Colonic mucosa (tissue), 4 donors: ENCODE measurements at regions not wholly inside any gene's neighbourhood (a gene's known extent, or its start where the extent isn't known, plus 50 kb on each side); places are given as distances from the start of the nearest gene placed in this dataset.

Experiments used
- DNase-seq: peaks from one replicate; pipeline ENCODE4 v3.0.0-alpha.2; 2020
- H3K27ac ChIP-seq: fragments of 200-600 bp; one replicate; pipeline ENCODE4 v1.8.0; 2021
- H3K27me3 ChIP-seq: fragments of 200-600 bp; one replicate; pipeline ENCODE4 v1.8.0; 2021
- H3K36me3 ChIP-seq: fragments of 200-600 bp; one replicate; pipeline ENCODE4 v1.8.0; 2021
- H3K4me1 ChIP-seq: fragments of 200-600 bp; one replicate; pipeline ENCODE4 v1.8.0; 2021; ENCODE audit warnings: mild to moderate bottlenecking
- H3K4me3 ChIP-seq: fragments of 200-600 bp; one replicate; pipeline ENCODE4 v1.8.0; 2021
- H3K9ac ChIP-seq, 2 donors: one replicate each; pipeline ENCODE4 v1.7.0; 2013; ENCODE audit warnings: control low read depth in 2 of 2, low read depth in 2 of 2, low read length in 2 of 2
- H3K9me3 ChIP-seq: fragments of 200-600 bp; one replicate; pipeline ENCODE4 v1.8.0; 2021
- CTCF ChIP-seq: fragments of 200-600 bp; IDR thresholded peaks from one replicate; pipeline ENCODE4 v1.8.0; 2022; ENCODE audit warnings: antibody characterized with exemption, mild to moderate bottlenecking
- intact Hi-C: fragments of 100-400 bp; cut with DNase I; formaldehyde crosslinking; loops from one replicate; pipeline ENCODE4 v1.14.1; 2022
- donor health status: healthy.
- donor health status: DM: no; HTN: no; CAD: no.
- donor health status: DM: no; HTN: no; CAD: no.

GRCh38 chr4:14132301-14132700, 504.8 kb upstream of the BOD1L1 start:
- no peak for TF ChIP-seq CTCF

GRCh38 chr4:14138106-14138505, 510.6 kb upstream of the BOD1L1 start:
- Histone ChIP-seq H3K9ac (no peak overlapping the region), H3K4me1 (no peaks in the 10 kb centered on the region), H3K36me3 (no peaks in the 10 kb centered on the region), H3K27me3 (no peaks in the 10 kb centered on the region), H3K9me3 (no peaks in the 10 kb centered on the region), H3K27ac (no peak overlapping the region), H3K4me3 (no peak overlapping the region)
- intact Hi-C loops = no loop called here
- DNase-seq = no peak
- TF ChIP-seq CTCF = no peak

More at GRCh38 chr4:14132301-14132700, 504.8 kb upstream of the BOD1L1 start:
- intact Hi-C loops = no loop called here
- H3K4me3 ChIP-seq = no peak overlapping the region
- no peak overlapping the region for H3K27ac ChIP-seq
- H3K9ac ChIP-seq = no peak overlapping the region
- H3K27me3 ChIP-seq = no peaks in the 10 kb centered on the region
- DNase-seq = no peak
- no peaks in the 10 kb centered on the region for H3K4me1 ChIP-seq
- no peaks in the 10 kb centered on the region for H3K36me3 ChIP-seq
- no peaks in the 10 kb centered on the region for H3K9me3 ChIP-seq

- H3K27ac ChIP-seq = no peak overlapping the region
- no peaks in the 10 kb centered on the region for H3K9me3 ChIP-seq
- intact Hi-C loops = no loop called here
- H3K9ac ChIP-seq = no peak overlapping the region
- H3K27me3 ChIP-seq = no peaks in the 10 kb centered on the region
- no peak for DNase-seq
- no peak overlapping the region for H3K4me3 ChIP-seq
- H3K36me3 ChIP-seq = no peaks in the 10 kb centered on the region
- TF ChIP-seq CTCF = no peak
- H3K4me1 ChIP-seq = no peaks in the 10 kb centered on the region
Observed at GRCh38 chr4:14143892-14144291, 516.4 kb upstream of the BOD1L1 start.

- H3K27ac ChIP-seq = no peak overlapping the region
- H3K4me3 ChIP-seq = no peak overlapping the region
- no peak for TF ChIP-seq CTCF
- H3K9ac ChIP-seq = no peak overlapping the region
- no peaks in the 10 kb centered on the region for H3K27me3 ChIP-seq
- H3K36me3 ChIP-seq = no peaks in the 10 kb centered on the region
- intact Hi-C loops = no loop called here
- H3K9me3 ChIP-seq = no peaks in the 10 kb centered on the region
- DNase-seq = no peak
- H3K4me1 ChIP-seq = no peaks in the 10 kb centered on the region
Observed at GRCh38 chr4:14149176-14150053, 521.9 kb upstream of the BOD1L1 start.

GRCh38 chr4:14151101-14151500, 523.6 kb upstream of the BOD1L1 start:
- H3K4me1 ChIP-seq = no peaks in the 10 kb centered on the region
- TF ChIP-seq CTCF = no peak
- no peak overlapping the region for H3K4me3 ChIP-seq
- no peak overlapping the region for H3K27ac ChIP-seq
- intact Hi-C loops = no loop called here
- H3K9ac ChIP-seq = no peak overlapping the region
- H3K27me3 ChIP-seq = no peaks in the 10 kb centered on the region
- H3K9me3 ChIP-seq = no peaks in the 10 kb centered on the region
- H3K36me3 ChIP-seq = no peaks in the 10 kb centered on the region
- no peak for DNase-seq
